ENCODE measurements at regions not wholly inside any gene's neighbourhood (a gene's known extent, or its start where the extent isn't known, plus 50 kb on each side); places are given as distances from the start of the nearest gene placed in this dataset.

- Histone ChIP-seq H3K79me2 (ENCODE audit: low read depth) (no peaks in the 10 kb centered on the region), H3K4me3 (no peak overlapping the region), H3F3A (ENCODE audit: low read depth) (no peaks in the 10 kb centered on the region), H3K27ac (no peak overlapping the region), H3K4me1 (no peaks in the 10 kb centered on the region), H3K9ac (no peak overlapping the region), H2AFZ (replicated peaks) (no peak overlapping the region), H3K9me3 (ENCODE audit: low read depth) (no peaks in the 10 kb centered on the region), H3K36me3 (no peaks in the 10 kb centered on the region), H3K27me3 (no peaks in the 10 kb centered on the region), H4K20me1 (ENCODE audit: low read depth) (no peaks in the 10 kb centered on the region), H3K4me2 (no peak overlapping the region)
- H3K27ac Mint-ChIP-seq, result no peak overlapping the region
- no peaks in the 10 kb centered on the region for H3K9me3 Mint-ChIP-seq
- no peak for DNase-seq (ENCODE audit: low spot score)
- H3K4me1 Mint-ChIP-seq, result peaks cover 6% of the 10 kb centered on the region
- H3K27me3 Mint-ChIP-seq (ENCODE audit: insufficient read depth, low read depth), result peaks cover 17% of the 10 kb centered on the region
- H3K36me3 Mint-ChIP-seq, result no peaks in the 10 kb centered on the region
- no peak for TF ChIP-seq EZH2 (IDR thresholded peaks at IDR 0.05)
- TF ChIP-seq CTCF (IDR thresholded peaks at IDR 0.05), result no peak
- TF ChIP-seq EZH2phosphoT487 (IDR thresholded peaks at IDR 0.05), result no peak
- no peak overlapping the region for H3K4me3 Mint-ChIP-seq
Measured at GRCh38 chr7:131689662-131690234, 133.3 kb upstream of the PODXL start.

- peak; percentile 99 for TF ChIP-seq CTCF (IDR thresholded peaks at IDR 0.05)
- TF ChIP-seq EZH2 (IDR thresholded peaks at IDR 0.05), result no peak
- no peak for TF ChIP-seq EZH2phosphoT487 (IDR thresholded peaks at IDR 0.05)
- no peaks in the 10 kb centered on the region for H3K36me3 ChIP-seq
- H3K4me1 Mint-ChIP-seq, result peaks cover 6% of the 10 kb centered on the region
- peak; percentile 83 for DNase-seq (ENCODE audit: low spot score)
- H3F3A ChIP-seq (ENCODE audit: low read depth), result no peaks in the 10 kb centered on the region
- H3K27me3 ChIP-seq, result no peaks in the 10 kb centered on the region
- no peaks in the 10 kb centered on the region for H3K9me3 ChIP-seq (ENCODE audit: low read depth)
- no peaks in the 10 kb centered on the region for H3K9me3 Mint-ChIP-seq
- no peaks in the 10 kb centered on the region for H3K36me3 Mint-ChIP-seq
- no peak overlapping the region for H3K4me3 ChIP-seq
- no peaks in the 10 kb centered on the region for H3K4me1 ChIP-seq
- no peaks in the 10 kb centered on the region for H4K20me1 ChIP-seq (ENCODE audit: low read depth)
- H3K27ac ChIP-seq, result no peak overlapping the region
- H3K4me3 Mint-ChIP-seq, result peak overlapping the region; percentile 33
- peaks cover 16% of the 10 kb centered on the region for H3K27me3 Mint-ChIP-seq (ENCODE audit: insufficient read depth, low read depth)
- H2AFZ ChIP-seq (replicated peaks), result peak overlapping the region; percentile 54
- H3K79me2 ChIP-seq (ENCODE audit: low read depth), result no peaks in the 10 kb centered on the region
- H3K27ac Mint-ChIP-seq, result peak overlapping the region; percentile 27
- no peak overlapping the region for H3K9ac ChIP-seq
- no peak overlapping the region for H3K4me2 ChIP-seq
Measured at GRCh38 chr7:131688738-131689661, 132.6 kb upstream of the PODXL start.

GRCh38 chr7:131687296-131687695 lies 130.9 kb upstream of the PODXL start:
- Histone ChIP-seq H3K36me3 (no peaks in the 10 kb centered on the region), H3F3A (ENCODE audit: low read depth) (no peaks in the 10 kb centered on the region), H3K9ac (no peak overlapping the region), H3K9me3 (ENCODE audit: low read depth) (no peaks in the 10 kb centered on the region), H3K27me3 (no peaks in the 10 kb centered on the region), H3K27ac (no peak overlapping the region), H2AFZ (replicated peaks) (no peak overlapping the region), H3K4me1 (no peaks in the 10 kb centered on the region), H3K4me3 (no peak overlapping the region), H3K4me2 (no peak overlapping the region), H4K20me1 (ENCODE audit: low read depth) (no peaks in the 10 kb centered on the region), H3K79me2 (ENCODE audit: low read depth) (no peaks in the 10 kb centered on the region)
- TF ChIP-seq EZH2phosphoT487 (IDR thresholded peaks at IDR 0.05), result no peak
- no peak for TF ChIP-seq EZH2 (IDR thresholded peaks at IDR 0.05)
- Mint-ChIP-seq H3K27ac (no peak overlapping the region), H3K4me3 (no peak overlapping the region), H3K4me1 (peaks cover 5% of the 10 kb centered on the region), H3K36me3 (no peaks in the 10 kb centered on the region), H3K27me3 (ENCODE audit: insufficient read depth, low read depth) (peaks cover 10% of the 10 kb centered on the region), H3K9me3 (no peaks in the 10 kb centered on the region)
- DNase-seq (ENCODE audit: low spot score), result no peak

GRCh38 chr7:131686833-131687232 lies 130.4 kb upstream of the PODXL start:
- no peaks in the 10 kb centered on the region for H3K9me3 ChIP-seq (ENCODE audit: low read depth)
- no peak overlapping the region for H3K27ac Mint-ChIP-seq
- no peak overlapping the region for H3K27ac ChIP-seq
- H3K4me1 ChIP-seq, result no peaks in the 10 kb centered on the region
- no peak overlapping the region for H2AFZ ChIP-seq (replicated peaks)
- DNase-seq (ENCODE audit: low spot score), result no peak
- no peaks in the 10 kb centered on the region for H3K36me3 ChIP-seq
- H3K9ac ChIP-seq, result no peak overlapping the region
- H3K9me3 Mint-ChIP-seq, result no peaks in the 10 kb centered on the region
- H3K4me3 ChIP-seq, result no peak overlapping the region
- no peak overlapping the region for H3K4me3 Mint-ChIP-seq
- no peak overlapping the region for H3K4me2 ChIP-seq
- no peaks in the 10 kb centered on the region for H4K20me1 ChIP-seq (ENCODE audit: low read depth)
- H3K36me3 Mint-ChIP-seq, result no peaks in the 10 kb centered on the region
- peaks cover under 1% of the 10 kb centered on the region for H3K4me1 Mint-ChIP-seq
- no peaks in the 10 kb centered on the region for H3K27me3 ChIP-seq
- H3F3A ChIP-seq (ENCODE audit: low read depth), result no peaks in the 10 kb centered on the region
- TF ChIP-seq EZH2phosphoT487 (IDR thresholded peaks at IDR 0.05) (no peak), EZH2 (IDR thresholded peaks at IDR 0.05) (no peak)
- no peaks in the 10 kb centered on the region for H3K79me2 ChIP-seq (ENCODE audit: low read depth)
- peaks cover 10% of the 10 kb centered on the region for H3K27me3 Mint-ChIP-seq (ENCODE audit: insufficient read depth, low read depth)
